ENCODE measurements at regions not wholly inside any gene's neighbourhood (a gene's known extent, or its start where the extent isn't known, plus 50 kb on each side); places are given as distances from the start of the nearest gene placed in this dataset.

- Histone ChIP-seq H3K27ac (no peak overlapping the region), H3K4me1 (no peaks in the 10 kb centered on the region), H3K9me3 (replicated peaks) (no peaks in the 10 kb centered on the region), H3K36me3 (no peaks in the 10 kb centered on the region), H3K4me3 (no peak overlapping the region), H3K27me3 (no peaks in the 10 kb centered on the region)
- no peak for DNase-seq
These were observed 178.3 kb downstream of the CBLN1 start for GRCh38 chr16:49103298-49103697.

GRCh38 chr16:49101997-49102396, 179.6 kb downstream of the CBLN1 start:
- no peak for DNase-seq
- H3K9me3 ChIP-seq (replicated peaks), result no peaks in the 10 kb centered on the region
- H3K4me1 ChIP-seq, result no peaks in the 10 kb centered on the region
- no peaks in the 10 kb centered on the region for H3K36me3 ChIP-seq
- H3K27me3 ChIP-seq, result no peaks in the 10 kb centered on the region
- no peak overlapping the region for H3K4me3 ChIP-seq
- H3K27ac ChIP-seq, result no peak overlapping the region

- no peak overlapping the region for H3K4me3 ChIP-seq
- DNase-seq, result no peak
- no peaks in the 10 kb centered on the region for H3K27me3 ChIP-seq
- no peak overlapping the region for H3K27ac ChIP-seq
- H3K9me3 ChIP-seq (replicated peaks), result no peaks in the 10 kb centered on the region
- H3K4me1 ChIP-seq, result no peaks in the 10 kb centered on the region
- H3K36me3 ChIP-seq, result no peaks in the 10 kb centered on the region
These were observed 181.3 kb downstream of the CBLN1 start for GRCh38 chr16:49100366-49100765.

- Histone ChIP-seq H3K4me3 (no peak overlapping the region), H3K36me3 (no peaks in the 10 kb centered on the region), H3K27me3 (no peaks in the 10 kb centered on the region), H3K27ac (no peak overlapping the region), H3K9me3 (replicated peaks) (no peaks in the 10 kb centered on the region), H3K4me1 (no peaks in the 10 kb centered on the region)
- DNase-seq, result no peak
These were observed 183.7 kb downstream of the CBLN1 start for GRCh38 chr16:49097964-49098363.

GRCh38 chr16:49096176-49096945, 185.3 kb downstream of the CBLN1 start:
- Histone ChIP-seq H3K27ac (no peak overlapping the region), H3K36me3 (no peaks in the 10 kb centered on the region), H3K4me1 (no peaks in the 10 kb centered on the region), H3K4me3 (no peak overlapping the region), H3K9me3 (replicated peaks) (no peaks in the 10 kb centered on the region), H3K27me3 (no peaks in the 10 kb centered on the region)
- DNase-seq, result no peak

GRCh38 chr16:49095539-49095938, 186.1 kb downstream of the CBLN1 start:
- Histone ChIP-seq H3K27me3 (no peaks in the 10 kb centered on the region), H3K4me1 (no peaks in the 10 kb centered on the region), H3K9me3 (replicated peaks) (no peaks in the 10 kb centered on the region), H3K27ac (no peak overlapping the region), H3K36me3 (no peaks in the 10 kb centered on the region), H3K4me3 (no peak overlapping the region)
- DNase-seq, result no peak

GRCh38 chr16:49094471-49094870, 187.2 kb downstream of the CBLN1 start:
- Histone ChIP-seq H3K27me3 (no peaks in the 10 kb centered on the region), H3K27ac (no peak overlapping the region), H3K9me3 (replicated peaks) (no peaks in the 10 kb centered on the region), H3K4me3 (no peak overlapping the region), H3K36me3 (no peaks in the 10 kb centered on the region), H3K4me1 (no peaks in the 10 kb centered on the region)
- no peak for DNase-seq

GRCh38 chr16:49093939-49094338, 187.7 kb downstream of the CBLN1 start:
- Histone ChIP-seq H3K4me3 (no peak overlapping the region), H3K9me3 (replicated peaks) (no peaks in the 10 kb centered on the region), H3K27me3 (no peaks in the 10 kb centered on the region), H3K27ac (no peak overlapping the region), H3K4me1 (no peaks in the 10 kb centered on the region), H3K36me3 (no peaks in the 10 kb centered on the region)
- DNase-seq, result no peak

- H3K4me1 ChIP-seq, result no peaks in the 10 kb centered on the region
- no peak overlapping the region for H3K27ac ChIP-seq
- no peaks in the 10 kb centered on the region for H3K9me3 ChIP-seq (replicated peaks)
- no peak overlapping the region for H3K4me3 ChIP-seq
- no peak for DNase-seq
- H3K27me3 ChIP-seq, result no peaks in the 10 kb centered on the region
- H3K36me3 ChIP-seq, result no peaks in the 10 kb centered on the region
These were observed 188.9 kb downstream of the CBLN1 start for GRCh38 chr16:49092704-49093103.

- H3K27me3 ChIP-seq, result no peaks in the 10 kb centered on the region
- H3K9me3 ChIP-seq (replicated peaks), result no peaks in the 10 kb centered on the region
- H3K4me1 ChIP-seq, result no peaks in the 10 kb centered on the region
- no peak overlapping the region for H3K27ac ChIP-seq
- no peak overlapping the region for H3K4me3 ChIP-seq
- H3K36me3 ChIP-seq, result no peaks in the 10 kb centered on the region
- DNase-seq, result no peak
These were observed 192.1 kb downstream of the CBLN1 start for GRCh38 chr16:49089533-49089932.

GRCh38 chr16:49089039-49089438, 192.6 kb downstream of the CBLN1 start:
- H3K4me3 ChIP-seq, result no peak overlapping the region
- H3K27me3 ChIP-seq, result no peaks in the 10 kb centered on the region
- DNase-seq, result no peak
- no peaks in the 10 kb centered on the region for H3K4me1 ChIP-seq
- H3K27ac ChIP-seq, result no peak overlapping the region
- H3K9me3 ChIP-seq (replicated peaks), result no peaks in the 10 kb centered on the region
- H3K36me3 ChIP-seq, result no peaks in the 10 kb centered on the region

- Histone ChIP-seq H3K4me3 (no peak overlapping the region), H3K36me3 (no peaks in the 10 kb centered on the region), H3K4me1 (no peaks in the 10 kb centered on the region), H3K27ac (no peak overlapping the region), H3K27me3 (no peaks in the 10 kb centered on the region), H3K9me3 (replicated peaks) (no peaks in the 10 kb centered on the region)
- DNase-seq, result no peak
These were observed 196.0 kb downstream of the CBLN1 start for GRCh38 chr16:49085686-49086085.

GRCh38 chr16:49084628-49085390, 196.8 kb downstream of the CBLN1 start:
- no peaks in the 10 kb centered on the region for H3K36me3 ChIP-seq
- no peak for DNase-seq
- no peaks in the 10 kb centered on the region for H3K4me1 ChIP-seq
- H3K27me3 ChIP-seq, result no peaks in the 10 kb centered on the region
- no peak overlapping the region for H3K4me3 ChIP-seq
- no peak overlapping the region for H3K27ac ChIP-seq
- no peaks in the 10 kb centered on the region for H3K9me3 ChIP-seq (replicated peaks)

- DNase-seq, result no peak
- Histone ChIP-seq H3K9me3 (replicated peaks) (no peaks in the 10 kb centered on the region), H3K27me3 (no peaks in the 10 kb centered on the region), H3K4me3 (no peak overlapping the region), H3K27ac (no peak overlapping the region), H3K4me1 (no peaks in the 10 kb centered on the region), H3K36me3 (no peaks in the 10 kb centered on the region)
These were observed 200.1 kb downstream of the CBLN1 start for GRCh38 chr16:49081554-49081953.

GRCh38 chr16:49081086-49081485, 200.6 kb downstream of the CBLN1 start:
- H3K9me3 ChIP-seq (replicated peaks), result no peaks in the 10 kb centered on the region
- no peak for DNase-seq
- no peaks in the 10 kb centered on the region for H3K36me3 ChIP-seq
- no peaks in the 10 kb centered on the region for H3K27me3 ChIP-seq
- H3K4me1 ChIP-seq, result no peaks in the 10 kb centered on the region
- H3K27ac ChIP-seq, result no peak overlapping the region
- H3K4me3 ChIP-seq, result no peak overlapping the region

- Histone ChIP-seq H3K27me3 (no peaks in the 10 kb centered on the region), H3K36me3 (no peaks in the 10 kb centered on the region), H3K4me3 (no peak overlapping the region), H3K4me1 (no peaks in the 10 kb centered on the region), H3K27ac (no peak overlapping the region), H3K9me3 (replicated peaks) (no peaks in the 10 kb centered on the region)
- DNase-seq, result no peak
These were observed 203.1 kb downstream of the CBLN1 start for GRCh38 chr16:49078571-49078970.

Data from SJCRH30 (cell line).